ENCODE measurements at regions not wholly inside any gene's neighbourhood (a gene's known extent, or its start where the extent isn't known, plus 50 kb on each side); places are given as distances from the start of the nearest gene placed in this dataset.

- no peak for TF ChIP-seq CTCF (IDR thresholded peaks at IDR 0.05)
- no peak for TF ChIP-seq POLR2A (IDR thresholded peaks at IDR 0.05)
These were observed 179.4 kb downstream of the SHOX2 start for GRCh38 chr3:157926822-157927221.

Data from gastroesophageal sphincter (tissue), 3 donors.